ENCODE measurements at regions not wholly inside any gene's neighbourhood (a gene's known extent, or its start where the extent isn't known, plus 50 kb on each side); places are given as distances from the start of the nearest gene placed in this dataset.

- no peak for DNase-seq (ENCODE audit: extremely low spot score)
- CTCF ChIA-PET: interaction anchor here (1.3 kb wide), 1 partner anchor 10 kb away, joined by 3 read pairs; no protein-coding TSS in a partner anchor
- POLR2A ChIA-PET: no interaction called here
- TF ChIP-seq CTCF (IDR thresholded peaks at IDR 0.05; ENCODE audit: control extremely low read depth, extremely low read depth, low read depth, missing control alignments): no peak
These were observed 428.7 kb downstream of the NDFIP2 start for GRCh38 chr13:79909644-79910043.

- no peak for DNase-seq (ENCODE audit: extremely low spot score)
- ChIA-PET POLR2A (no interaction called here), CTCF (no interaction called here)
- no peak for TF ChIP-seq CTCF (IDR thresholded peaks at IDR 0.05; ENCODE audit: control extremely low read depth, extremely low read depth, low read depth, missing control alignments)
These were observed 427.4 kb downstream of the NDFIP2 start for GRCh38 chr13:79908381-79908780.

- CTCF ChIA-PET: interaction anchor here (1.2 kb wide), 1 partner anchor 10 kb away, joined by 3 read pairs; no protein-coding TSS in a partner anchor
- TF ChIP-seq CTCF (IDR thresholded peaks at IDR 0.05; ENCODE audit: control extremely low read depth, extremely low read depth, low read depth, missing control alignments): no peak
- POLR2A ChIA-PET: no interaction called here
These were observed 426.6 kb downstream of the NDFIP2 start for GRCh38 chr13:79907527-79907926.

GRCh38 chr13:79906345-79906744 is 425.4 kb downstream of the NDFIP2 start:
- no peak for DNase-seq (ENCODE audit: extremely low spot score)
- ChIA-PET POLR2A (no interaction called here), CTCF (no interaction called here)
- TF ChIP-seq CTCF (IDR thresholded peaks at IDR 0.05; ENCODE audit: control extremely low read depth, extremely low read depth, low read depth, missing control alignments): no peak

More at GRCh38 chr13:79907527-79907926, 426.6 kb downstream of the NDFIP2 start:
- DNase-seq (ENCODE audit: extremely low spot score): no peak

GRCh38 chr13:79905018-79905417 is 424.1 kb downstream of the NDFIP2 start:
- DNase-seq (ENCODE audit: extremely low spot score): no peak
- no peak for TF ChIP-seq CTCF (IDR thresholded peaks at IDR 0.05; ENCODE audit: control extremely low read depth, extremely low read depth, low read depth, missing control alignments)
- ChIA-PET CTCF (no interaction called here), POLR2A (no interaction called here)

GRCh38 chr13:79904581-79904980 is 423.6 kb downstream of the NDFIP2 start:
- ChIA-PET CTCF (no interaction called here), POLR2A (no interaction called here)
- TF ChIP-seq CTCF (IDR thresholded peaks at IDR 0.05; ENCODE audit: control extremely low read depth, extremely low read depth, low read depth, missing control alignments): no peak
- DNase-seq (ENCODE audit: extremely low spot score): no peak

GRCh38 chr13:79901336-79901735 is 420.4 kb downstream of the NDFIP2 start:
- no peak for TF ChIP-seq CTCF (IDR thresholded peaks at IDR 0.05; ENCODE audit: control extremely low read depth, extremely low read depth, low read depth, missing control alignments)
- ChIA-PET POLR2A (no interaction called here), CTCF (interaction anchor here (1.4 to 2.1 kb wide), 2 partner anchors 15 to 86 kb away, joined by 3 to 6 read pairs; no protein-coding TSS in a partner anchor)
- DNase-seq (ENCODE audit: extremely low spot score): no peak
